ENCODE measurements at regions not wholly inside any gene's neighbourhood (a gene's known extent, or its start where the extent isn't known, plus 50 kb on each side); places are given as distances from the start of the nearest gene placed in this dataset.

- Histone ChIP-seq H3K27ac (no peak overlapping the region), H3K9me3 (no peaks in the 10 kb centered on the region), H3K4me3 (no peak overlapping the region), H3K4me1 (no peaks in the 10 kb centered on the region), H3K27me3 (ENCODE audit: insufficient read depth in 3 of 3, low read length in 2 of 3) (no peaks in the 10 kb centered on the region), H3K36me3 (ENCODE audit: insufficient read depth in 1 of 2, low read depth in 1 of 2) (no peaks in the 10 kb centered on the region)
- WGBS, 3 donors: 58 to 62% (median 59%) methylated on average over 2 of the region's 2 CpGs
- DNase-seq: no peak
- intact Hi-C loops (cut with DNase I): no loop called here
- no peak for TF ChIP-seq CTCF (IDR thresholded peaks at IDR 0.05)
- no peak for ATAC-seq
Observed at GRCh38 chr2:144827404-144827803, 307.5 kb upstream of the ZEB2 start.

- Histone ChIP-seq H3K4me1 (no peaks in the 10 kb centered on the region), H3K27ac (no peak overlapping the region), H3K27me3 (ENCODE audit: insufficient read depth in 3 of 3, low read length in 2 of 3) (no peaks in the 10 kb centered on the region), H3K9me3 (no peaks in the 10 kb centered on the region), H3K36me3 (ENCODE audit: insufficient read depth in 1 of 2, low read depth in 1 of 2) (no peaks in the 10 kb centered on the region), H3K4me3 (no peak overlapping the region)
- no peak for DNase-seq
- TF ChIP-seq CTCF (IDR thresholded peaks at IDR 0.05): no peak
- ATAC-seq: no peak
- intact Hi-C loops (cut with DNase I): no loop called here
- WGBS, 3 donors: 43 to 48% (median 46%) methylated on average over 2 of the region's 2 CpGs
Observed at GRCh38 chr2:144826105-144826504, 306.2 kb upstream of the ZEB2 start.

- Histone ChIP-seq H3K4me3 (no peak overlapping the region), H3K36me3 (ENCODE audit: insufficient read depth in 1 of 2, low read depth in 1 of 2) (no peaks in the 10 kb centered on the region), H3K27me3 (ENCODE audit: insufficient read depth in 3 of 3, low read length in 2 of 3) (no peaks in the 10 kb centered on the region), H3K9me3 (no peaks in the 10 kb centered on the region), H3K27ac (no peak overlapping the region), H3K4me1 (no peaks in the 10 kb centered on the region)
- ATAC-seq: no peak
- no peak for TF ChIP-seq CTCF (IDR thresholded peaks at IDR 0.05)
- WGBS, 3 donors: 88 to 95% (median 93%) methylated on average over 3 of the region's 3 CpGs
- intact Hi-C loops (cut with DNase I): no loop called here
- no peak for DNase-seq
Observed at GRCh38 chr2:144825331-144826020, 305.6 kb upstream of the ZEB2 start.

GRCh38 chr2:144824306-144825080 is 304.6 kb upstream of the ZEB2 start:
- TF ChIP-seq CTCF (IDR thresholded peaks at IDR 0.05): no peak
- no peaks in the 10 kb centered on the region for H3K36me3 ChIP-seq (ENCODE audit: insufficient read depth in 1 of 2, low read depth in 1 of 2)
- no peak overlapping the region for H3K27ac ChIP-seq
- ATAC-seq (no peak), DNase-seq (no peak)
- intact Hi-C loops (cut with DNase I): no loop called here
- H3K9me3 ChIP-seq: no peaks in the 10 kb centered on the region
- no peaks in the 10 kb centered on the region for H3K27me3 ChIP-seq (ENCODE audit: insufficient read depth in 3 of 3, low read length in 2 of 3)
- WGBS, 3 donors: 84 to 90% (median 87%) methylated on average over 3 of the region's 3 CpGs
- H3K4me1 ChIP-seq: no peaks in the 10 kb centered on the region
- H3K4me3 ChIP-seq: no peak overlapping the region

Measured in psoas muscle (tissue), 7 donors.